Endothelial cell of umbilical vein (primary cell): ENCODE measurements at regions not wholly inside any gene's neighbourhood (a gene's known extent, or its start where the extent isn't known, plus 50 kb on each side); places are given as distances from the start of the nearest gene placed in this dataset.

Source experiments
- BruUV-seq: library from RNA; stranded (reverse); fragments of 400-500 nt; replicated peaks from 2 replicates; lab custom pipeline; 2021; lab: Mats Ljungman, UMichigan
- CTCF ChIA-PET: fragments of 300-600, 350-600 bp; sonication (Branson Sonifier 250); formaldehyde crosslinking; loops from one replicate; lab custom pipeline; 2021; ENCODE audit warnings: antibody characterized with exemption, inconsistent platforms; lab: Charles Lee
- POLR2A ChIA-PET: fragments of 300-600, 350-600 bp; sonication (Branson Sonifier 250); formaldehyde crosslinking; loops from one replicate; lab custom pipeline; 2021; ENCODE audit warnings: antibody characterized with exemption, inconsistent platforms; lab: Charles Lee
- DNase-seq: peaks from one replicate; pipeline ENCODE4 v3.0.0-alpha.2; 2011; ENCODE audit warnings: low read depth, low spot score
- FAIRE-seq: peaks from 2 replicates; lab custom pipeline; 2011; peaks lifted over from hg19 to GRCh38; lab: Jason Lieb, UNC
- H2AFZ ChIP-seq: 2 replicates; pipeline ENCODE4 v1.6.0; 2012; ENCODE audit warnings: low read depth, low read length, control low read depth, inconsistent platforms
- H3K27ac ChIP-seq: 2 replicates; pipeline ENCODE4 v1.5.1; 2011; ENCODE audit warnings: low read depth, mild to moderate bottlenecking, control low read depth, low read length, moderate library complexity; ENCODE audit not compliant: insufficient read depth
- H3K27me3 ChIP-seq, 2 experiments: 2 replicates each; pipeline versions ENCODE4 v1.6.0 to v1.6.1; 2011; ENCODE audit warnings: low read length in 2 of 2, mixed read lengths in 1 of 2; ENCODE audit not compliant: control insufficient read depth in 2 of 2, insufficient read depth in 2 of 2
- H3K36me3 ChIP-seq, 2 experiments: 2 replicates in 1 of 2; 3 replicates in 1 of 2; pipeline ENCODE4 v1.5.1; 2011; ENCODE audit warnings: low read length in 2 of 2, mild to moderate bottlenecking in 1 of 2, moderate library complexity in 1 of 2; ENCODE audit not compliant: control insufficient read depth in 2 of 2, insufficient read depth in 2 of 2; ENCODE audit errors: extremely low read depth in 1 of 2
- H3K4me1 ChIP-seq: 3 replicates; pipeline ENCODE4 v1.5.1; 2011; ENCODE audit warnings: mild to moderate bottlenecking, low read length; ENCODE audit not compliant: control insufficient read depth, insufficient read depth; ENCODE audit errors: extremely low read depth
- H3K4me2 ChIP-seq: 2 replicates; pipeline ENCODE4 v1.6.1; 2011; ENCODE audit warnings: low read length, control low read depth, mixed read lengths; ENCODE audit not compliant: insufficient read depth
- H3K4me3 ChIP-seq, 3 experiments: fragments of 200-600 bp in 1 of 3; sonication (generic), shearing (Covaris generic) in 1 of 3; replicated peaks in 1 of 3; 2 replicates each; pipeline ENCODE4 v1.5.1; 2011 to 2016; ENCODE audit warnings: control low read depth in 3 of 3, low read length in 3 of 3, mild to moderate bottlenecking in 2 of 3, inconsistent platforms in 1 of 3, low read depth in 1 of 3, moderate library complexity in 1 of 3; ENCODE audit not compliant: insufficient read depth in 1 of 3
- H3K79me2 ChIP-seq: 2 replicates; pipeline ENCODE4 v1.6.0; 2012; ENCODE audit warnings: low read length, inconsistent platforms; ENCODE audit not compliant: control insufficient read depth, insufficient read depth
- H3K9ac ChIP-seq: replicated peaks from 2 replicates; pipeline ENCODE3; 2011; ENCODE audit warnings: low read length, control low read depth; ENCODE audit not compliant: insufficient read depth; ENCODE audit errors: extremely low read depth
- H3K9me1 ChIP-seq: replicated peaks from 3 replicates; pipeline ENCODE4 v1.6.0; 2011; ENCODE audit warnings: mild to moderate bottlenecking, low read length; ENCODE audit not compliant: control insufficient read depth, insufficient read depth; ENCODE audit errors: extremely low read depth
- H3K9me3 ChIP-seq: replicated peaks from 2 replicates; pipeline ENCODE4 v1.5.1; 2012; ENCODE audit warnings: low read length, inconsistent platforms; ENCODE audit not compliant: control insufficient read depth, insufficient read depth
- H4K20me1 ChIP-seq: replicated peaks from 2 replicates; pipeline ENCODE3; 2011; ENCODE audit warnings: mild to moderate bottlenecking, low read length; ENCODE audit not compliant: control insufficient read depth, insufficient read depth; ENCODE audit errors: extremely low read depth
- CTCF ChIP-seq, 2 donors: IDR thresholded peaks; 1 replicate in 1 of 2; 2 replicates in 1 of 2; pipeline ENCODE4 v1.5.1; 2011; ENCODE audit warnings: low read length in 2 of 2, mild to moderate bottlenecking in 2 of 2, moderate library complexity in 2 of 2, control low read depth in 1 of 2, inconsistent platforms in 1 of 2, low read depth in 1 of 2; ENCODE audit not compliant: insufficient read depth in 1 of 2; ENCODE audit errors: extremely low read depth in 1 of 2
- EZH2 ChIP-seq: IDR thresholded peaks from 2 replicates; pipeline ENCODE4 v1.6.1; 2012; ENCODE audit warnings: borderline replicate concordance, low read depth, mild to moderate bottlenecking, moderate library complexity, low read length, inconsistent platforms; ENCODE audit not compliant: severe bottlenecking
- FOS ChIP-seq: IDR thresholded peaks from 2 replicates; pipeline ENCODE4 v1.6.1; 2011; ENCODE audit warnings: mild to moderate bottlenecking, low read length, moderate library complexity, borderline replicate concordance; ENCODE audit not compliant: insufficient read depth
- GATA2 ChIP-seq: IDR thresholded peaks from 2 replicates; pipeline ENCODE4 v1.7.0; 2011; ENCODE audit warnings: low read depth, mild to moderate bottlenecking, moderate library complexity, mixed read lengths, low read length; ENCODE audit not compliant: insufficient read length, insufficient read depth
- JUN ChIP-seq: IDR thresholded peaks from 2 replicates; pipeline ENCODE4 v1.6.1; 2011; ENCODE audit warnings: borderline replicate concordance, low read depth; ENCODE audit not compliant: insufficient read length, insufficient read depth
- MYC ChIP-seq: IDR thresholded peaks from one replicate; pipeline ENCODE4 v1.6.1; 2011; ENCODE audit warnings: mild to moderate bottlenecking, low read depth, low read length
- POLR2A ChIP-seq: IDR thresholded peaks from 2 replicates; pipeline ENCODE4 v1.6.1; 2012; ENCODE audit warnings: low read depth, mild to moderate bottlenecking, control low read depth, low read length
- POLR2AphosphoS5 ChIP-seq: IDR thresholded peaks from 2 replicates; pipeline ENCODE4 v1.6.1; 2012; ENCODE audit warnings: low read depth, mild to moderate bottlenecking, control low read depth, low read length, moderate library complexity; ENCODE audit not compliant: insufficient read depth
- dilution Hi-C: fragments of 300-500 bp; cut with MboI; formaldehyde crosslinking; loops from one replicate; pipeline ENCODE4 v1.15.0; 2019; ENCODE audit warnings: low sequenced_read_pairs; ENCODE audit not compliant: extremely low pct_ligation_motif_present
- intact Hi-C: fragments of 100-400 bp; cut with micrococcal nuclease; formaldehyde crosslinking; loops from one replicate; pipeline ENCODE4 v1.10.0; 2022
- TF ChIP-seq, protein P1 (sequence below): IDR thresholded peaks from 2 replicates; pipeline ENCODE4 v1.6.1; 2011; ENCODE audit not compliant: insufficient read depth, insufficient read length

GRCh38 chr13:58187881-58188280 lies 556.3 kb downstream of the PCDH17 start:
- no peak for DNase-seq
- Histone ChIP-seq H2AFZ (no peak overlapping the region), H3K9ac (no peak overlapping the region), H3K9me3 (no peaks in the 10 kb centered on the region), H3K27ac (no peak overlapping the region), H3K27me3 (no peaks in the 10 kb centered on the region), H3K36me3 (no peaks in the 10 kb centered on the region), H3K4me2 (no peak overlapping the region), H3K79me2 (no peaks in the 10 kb centered on the region), H3K4me3 (no peak overlapping the region), H3K4me1 (no peaks in the 10 kb centered on the region), H4K20me1 (no peaks in the 10 kb centered on the region), H3K9me1 (no peaks in the 10 kb centered on the region)
- BruUV-seq, result no TSS peak
- no peak for FAIRE-seq
- TF ChIP-seq POLR2A (no peak), EZH2 (no peak), FOS (no peak), POLR2AphosphoS5 (no peak), JUN (no peak), GATA2 (no peak), CTCF (IDR thresholded peaks at IDR 0.05; ENCODE audit: extremely low read depth in 1 of 2, insufficient read depth in 1 of 2, low read depth in 1 of 2, low read length in 2 of 2) (no peak), MYC (no peak)
- TF ChIP-seq, protein P1, sequence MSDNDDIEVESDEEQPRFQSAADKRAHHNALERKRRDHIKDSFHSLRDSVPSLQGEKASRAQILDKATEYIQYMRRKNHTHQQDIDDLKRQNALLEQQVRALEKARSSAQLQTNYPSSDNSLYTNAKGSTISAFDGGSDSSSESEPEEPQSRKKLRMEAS, result no peak
- POLR2A ChIA-PET, result no interaction called here
- CTCF ChIA-PET, result interaction anchor here (0.6 kb wide), 1 partner anchor 176 kb away, joined by 3 read pairs; no protein-coding TSS in a partner anchor
- intact Hi-C loops, result no loop called here
- dilution Hi-C loops, result no loop called here
